Mesothelial cell of epicardium (in vitro differentiated cells): ENCODE measurements at regions not wholly inside any gene's neighbourhood (a gene's known extent, or its start where the extent isn't known, plus 50 kb on each side); places are given as distances from the start of the nearest gene placed in this dataset.
"Not testable (repeated sequence)": the region's sequence is repeated elsewhere in the genome, so short reads cannot be mapped to it uniquely, and the experiment has no call there.

Experiments used
- DNase-seq, 2 experiments: peaks; one replicate each; pipeline ENCODE4 v3.0.0; 2021; ENCODE audit warnings: low spot score in 2 of 2; ENCODE audit not compliant: unreplicated experiment in 2 of 2
- H3K27ac Mint-ChIP-seq: 2 replicates; pipeline ENCODE4 v1.8.0; 2021; ENCODE audit warnings: mixed read lengths
- H3K27me3 Mint-ChIP-seq: 2 replicates; pipeline ENCODE4 v1.8.0; 2021; ENCODE audit warnings: low read depth, mixed read lengths
- H3K36me3 Mint-ChIP-seq: 2 replicates; pipeline ENCODE4 v1.8.0; 2021; ENCODE audit warnings: mixed read lengths
- H3K4me1 Mint-ChIP-seq: 2 replicates; pipeline ENCODE4 v1.8.0; 2021; ENCODE audit warnings: mixed read lengths
- H3K4me3 Mint-ChIP-seq: 2 replicates; pipeline ENCODE4 v1.8.0; 2021; ENCODE audit warnings: mild to moderate bottlenecking, moderate library complexity, mixed read lengths
- H3K9me3 Mint-ChIP-seq: 2 replicates; pipeline ENCODE4 v1.8.0; 2021; ENCODE audit warnings: mixed read lengths
- TF ChIP-seq, protein P1 (sequence below): fragments of 200-600 bp; sonication (generic); IDR thresholded peaks from one replicate; pipeline ENCODE4 v1.5.0; 2021; ENCODE audit warnings: antibody characterized with exemption; ENCODE audit not compliant: unreplicated experiment

DNA sequence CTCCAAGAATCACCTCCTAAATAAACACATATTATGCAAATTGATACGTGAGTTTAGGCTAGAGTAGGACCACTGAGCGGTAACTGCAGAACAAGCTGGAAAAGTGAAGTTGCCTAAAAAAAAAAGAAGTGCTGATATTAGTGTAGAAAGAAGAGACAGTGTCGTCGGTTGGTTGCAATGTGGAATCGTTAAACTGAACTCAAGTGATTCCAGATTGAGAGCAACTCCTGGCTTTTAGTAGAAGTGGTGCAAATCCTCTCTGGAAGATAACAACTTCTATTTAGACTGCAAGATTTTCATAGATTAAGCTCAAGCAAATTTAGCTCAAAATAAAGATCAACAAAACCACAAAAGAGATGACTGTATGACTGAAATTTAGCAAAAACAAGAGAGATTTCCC lies 97.0 kb upstream of the PGR start:
- peaks cover 51% of the 10 kb centered on the region for H3K9me3 Mint-ChIP-seq
- DNase-seq, result no peak
- no peak overlapping the region for H3K27ac Mint-ChIP-seq
- no peaks in the 10 kb centered on the region for H3K27me3 Mint-ChIP-seq
- no peaks in the 10 kb centered on the region for H3K36me3 Mint-ChIP-seq
- H3K4me3 Mint-ChIP-seq, result no peak overlapping the region
- TF ChIP-seq, protein P1, sequence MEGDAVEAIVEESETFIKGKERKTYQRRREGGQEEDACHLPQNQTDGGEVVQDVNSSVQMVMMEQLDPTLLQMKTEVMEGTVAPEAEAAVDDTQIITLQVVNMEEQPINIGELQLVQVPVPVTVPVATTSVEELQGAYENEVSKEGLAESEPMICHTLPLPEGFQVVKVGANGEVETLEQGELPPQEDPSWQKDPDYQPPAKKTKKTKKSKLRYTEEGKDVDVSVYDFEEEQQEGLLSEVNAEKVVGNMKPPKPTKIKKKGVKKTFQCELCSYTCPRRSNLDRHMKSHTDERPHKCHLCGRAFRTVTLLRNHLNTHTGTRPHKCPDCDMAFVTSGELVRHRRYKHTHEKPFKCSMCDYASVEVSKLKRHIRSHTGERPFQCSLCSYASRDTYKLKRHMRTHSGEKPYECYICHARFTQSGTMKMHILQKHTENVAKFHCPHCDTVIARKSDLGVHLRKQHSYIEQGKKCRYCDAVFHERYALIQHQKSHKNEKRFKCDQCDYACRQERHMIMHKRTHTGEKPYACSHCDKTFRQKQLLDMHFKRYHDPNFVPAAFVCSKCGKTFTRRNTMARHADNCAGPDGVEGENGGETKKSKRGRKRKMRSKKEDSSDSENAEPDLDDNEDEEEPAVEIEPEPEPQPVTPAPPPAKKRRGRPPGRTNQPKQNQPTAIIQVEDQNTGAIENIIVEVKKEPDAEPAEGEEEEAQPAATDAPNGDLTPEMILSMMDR, result no peak
- no peaks in the 10 kb centered on the region for H3K4me1 Mint-ChIP-seq

DNA sequence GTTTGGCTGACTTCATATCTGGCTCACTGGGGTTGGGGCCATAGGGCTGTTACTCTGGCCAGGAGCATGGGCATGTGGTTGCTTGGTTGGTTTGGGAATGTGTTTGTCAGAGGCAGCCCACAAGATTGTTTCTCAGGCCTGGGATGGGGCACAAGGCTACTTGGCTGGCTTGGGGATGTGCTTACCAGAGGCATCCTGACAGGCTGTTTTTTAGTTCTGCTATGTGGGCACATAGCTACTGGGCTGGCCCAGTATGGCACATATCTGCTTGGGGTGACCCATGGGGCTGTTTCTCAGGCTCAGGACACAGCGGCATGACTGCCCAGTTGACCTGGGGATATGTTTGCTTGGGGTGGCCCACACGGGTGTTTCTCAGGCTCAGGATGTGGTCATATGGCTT lies 94.6 kb upstream of the PGR start:
- TF ChIP-seq, protein P1, result no peak
- Mint-ChIP-seq H3K4me3 (no peak overlapping the region), H3K9me3 (peaks cover 56% of the 10 kb centered on the region), H3K27ac (no peak overlapping the region), H3K27me3 (no peaks in the 10 kb centered on the region), H3K36me3 (no peaks in the 10 kb centered on the region), H3K4me1 (no peaks in the 10 kb centered on the region)
- no peak for DNase-seq

DNA sequence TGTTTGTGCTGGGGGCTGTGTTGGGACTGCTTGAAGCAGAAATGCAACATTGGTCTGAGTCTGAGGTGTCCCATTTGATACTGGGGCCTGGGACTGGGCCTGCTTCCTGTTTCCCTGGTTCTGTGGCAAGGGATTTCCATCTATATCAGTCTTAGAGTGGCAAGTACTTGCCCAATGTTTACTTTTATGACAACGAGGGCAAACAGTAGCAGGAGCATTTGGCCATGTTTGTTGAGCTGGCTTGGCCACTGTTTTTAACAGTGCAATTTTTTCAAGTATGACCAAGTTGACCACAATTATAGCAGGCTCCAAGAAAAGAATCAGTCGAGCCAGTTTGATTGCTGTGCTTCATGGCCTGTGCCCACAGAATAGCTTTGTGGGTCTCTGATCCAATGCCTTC lies 88.5 kb upstream of the PGR start:
- not testable (repeated sequence) for H3K27ac Mint-ChIP-seq, DNase-seq, H3K4me3 Mint-ChIP-seq, H3K36me3 Mint-ChIP-seq, H3K27me3 Mint-ChIP-seq, H3K4me1 Mint-ChIP-seq
- H3K9me3 Mint-ChIP-seq, result peaks cover 55% of the 10 kb centered on the region

DNA sequence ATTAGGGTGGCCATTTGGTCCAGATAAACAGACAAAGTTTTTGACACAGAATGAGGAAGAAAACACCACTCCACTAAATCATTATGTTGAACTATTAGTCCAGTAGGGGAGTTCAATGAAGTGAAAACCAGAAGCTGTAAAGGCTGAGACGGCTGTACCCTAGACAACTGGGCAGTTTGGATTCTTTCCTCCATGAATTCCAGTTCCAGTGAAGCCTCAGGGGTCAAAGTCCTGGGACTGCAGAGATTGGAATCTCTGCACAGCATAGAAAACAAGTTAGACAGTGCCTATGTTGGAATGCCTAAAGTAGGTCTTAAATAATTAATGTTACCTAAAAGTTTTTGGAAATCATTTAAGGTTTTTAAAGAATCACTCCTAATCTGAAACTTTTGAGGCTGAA lies 86.5 kb upstream of the PGR start:
- H3K27ac Mint-ChIP-seq, H3K4me3 Mint-ChIP-seq, H3K27me3 Mint-ChIP-seq, DNase-seq, H3K4me1 Mint-ChIP-seq, H3K36me3 Mint-ChIP-seq: not testable (repeated sequence)
- H3K9me3 Mint-ChIP-seq, result peaks cover 62% of the 10 kb centered on the region

DNA sequence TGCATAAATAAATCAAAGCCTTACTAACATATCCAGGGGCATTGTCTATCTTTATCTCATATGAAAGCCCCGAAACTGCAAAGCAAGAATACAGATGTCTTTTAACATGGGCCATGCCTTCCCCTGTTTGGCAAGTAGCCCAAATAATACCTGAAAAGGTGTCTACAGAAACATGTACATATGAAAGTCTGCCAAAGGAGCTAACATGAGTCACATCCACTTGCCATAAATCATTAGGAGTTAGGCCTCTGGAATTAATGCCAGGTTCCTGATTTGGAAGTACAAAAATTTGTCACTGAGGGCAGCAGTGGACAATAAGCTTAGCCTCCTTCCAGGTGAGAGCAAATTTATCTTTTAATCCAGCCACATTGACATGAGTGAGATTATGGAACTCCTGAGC lies 85.5 kb upstream of the PGR start:
- H3K4me3 Mint-ChIP-seq, result no peak overlapping the region
- H3K27ac Mint-ChIP-seq, result no peak overlapping the region
- H3K36me3 Mint-ChIP-seq, result no peaks in the 10 kb centered on the region
- TF ChIP-seq, protein P1, result no peak
- no peaks in the 10 kb centered on the region for H3K4me1 Mint-ChIP-seq
- DNase-seq, result no peak
- H3K9me3 Mint-ChIP-seq, result peaks cover 60% of the 10 kb centered on the region
- H3K27me3 Mint-ChIP-seq, result no peaks in the 10 kb centered on the region

DNA sequence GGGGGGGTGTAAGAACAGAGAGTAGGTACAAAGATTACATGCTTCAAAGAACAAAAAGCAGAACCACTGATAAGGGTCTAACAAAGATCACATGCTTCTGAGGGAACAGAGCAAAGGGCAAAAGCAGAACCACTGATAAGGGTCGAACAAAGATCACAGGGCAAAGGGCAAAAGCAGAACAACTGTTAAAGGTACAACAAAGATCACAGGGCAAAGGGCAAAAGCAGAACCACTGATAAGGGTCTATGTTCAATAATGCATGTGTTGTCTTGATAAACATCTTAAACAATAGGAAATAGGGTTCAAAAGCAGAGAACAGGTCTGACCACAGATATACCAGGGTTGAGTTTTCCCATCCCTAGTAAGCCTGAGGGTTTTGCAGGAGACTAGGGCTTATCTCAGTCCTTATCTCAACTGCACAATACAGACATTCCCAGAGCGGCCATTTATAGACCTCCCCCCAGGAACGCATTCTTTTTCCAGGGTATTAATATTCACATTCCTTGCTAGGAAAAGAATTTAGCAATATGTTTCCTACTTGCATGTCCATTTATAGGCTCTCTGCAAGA lies 81.9 kb upstream of the PGR start:
- H3K4me1 Mint-ChIP-seq, result no peaks in the 10 kb centered on the region
- H3K4me3 Mint-ChIP-seq, result no peak overlapping the region
- H3K9me3 Mint-ChIP-seq, result peaks cover 72% of the 10 kb centered on the region
- TF ChIP-seq, protein P1, result no peak
- DNase-seq, result no peak
- H3K27me3 Mint-ChIP-seq, result no peaks in the 10 kb centered on the region
- H3K36me3 Mint-ChIP-seq, result no peaks in the 10 kb centered on the region
- no peak overlapping the region for H3K27ac Mint-ChIP-seq

DNA sequence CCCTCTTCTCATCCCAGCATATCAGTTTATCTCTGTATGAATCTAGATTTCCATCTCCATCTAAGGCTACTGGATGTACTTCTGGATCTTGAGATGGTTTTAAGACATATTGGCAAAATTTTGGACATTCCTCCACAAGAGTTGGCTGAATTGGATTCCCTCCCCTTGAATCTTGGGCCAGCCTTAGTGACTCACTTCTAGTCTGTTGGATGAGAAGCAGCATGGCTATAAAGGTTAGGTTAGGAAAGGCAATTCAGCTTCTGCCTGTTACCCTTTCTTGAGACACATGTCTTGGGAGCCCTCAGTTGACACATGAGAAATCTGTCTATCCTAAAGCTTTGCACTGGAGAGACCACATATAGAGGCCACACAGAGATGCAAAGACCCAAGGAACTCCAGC lies 73.0 kb upstream of the PGR start:
- no peak overlapping the region for H3K4me3 Mint-ChIP-seq
- H3K4me1 Mint-ChIP-seq, result no peaks in the 10 kb centered on the region
- TF ChIP-seq, protein P1, result no peak
- H3K27me3 Mint-ChIP-seq, result peaks cover 27% of the 10 kb centered on the region
- H3K27ac Mint-ChIP-seq, result no peak overlapping the region
- H3K9me3 Mint-ChIP-seq, result peaks cover 27% of the 10 kb centered on the region
- no peak for DNase-seq
- no peaks in the 10 kb centered on the region for H3K36me3 Mint-ChIP-seq
